ACHN (cell line): ENCODE measurements at regions not wholly inside any gene's neighbourhood (a gene's known extent, or its start where the extent isn't known, plus 50 kb on each side); places are given as distances from the start of the nearest gene placed in this dataset.
A peak's percentile ranks its signal among the peaks of the same experiment; 100 is the strongest.
"Not testable (repeated sequence)": the region's sequence is repeated elsewhere in the genome, so short reads cannot be mapped to it uniquely, and the experiment has no call there.

Experiments used
- DNase-seq: peaks from one replicate; pipeline ENCODE4 v3.0.0-alpha.2; 2015
- in situ Hi-C: cut with HindIII; loops from 2 replicates; pipeline ENCODE4 v1.10.0; 2017; ENCODE audit warnings: low sequenced_read_pairs, low pct_ligation_motif_present, low pct_unique_long_range_greater_than_20kb

- in situ Hi-C loops, result no loop called here
- peak; percentile 79 for DNase-seq
Observed at GRCh38 chr14:71753126-71753830, 179.0 kb upstream of the RGS6 start.

- in situ Hi-C loops, result no loop called here
- no peak for DNase-seq
Observed at GRCh38 chr14:71753976-71754375, 178.3 kb upstream of the RGS6 start.

DNA sequence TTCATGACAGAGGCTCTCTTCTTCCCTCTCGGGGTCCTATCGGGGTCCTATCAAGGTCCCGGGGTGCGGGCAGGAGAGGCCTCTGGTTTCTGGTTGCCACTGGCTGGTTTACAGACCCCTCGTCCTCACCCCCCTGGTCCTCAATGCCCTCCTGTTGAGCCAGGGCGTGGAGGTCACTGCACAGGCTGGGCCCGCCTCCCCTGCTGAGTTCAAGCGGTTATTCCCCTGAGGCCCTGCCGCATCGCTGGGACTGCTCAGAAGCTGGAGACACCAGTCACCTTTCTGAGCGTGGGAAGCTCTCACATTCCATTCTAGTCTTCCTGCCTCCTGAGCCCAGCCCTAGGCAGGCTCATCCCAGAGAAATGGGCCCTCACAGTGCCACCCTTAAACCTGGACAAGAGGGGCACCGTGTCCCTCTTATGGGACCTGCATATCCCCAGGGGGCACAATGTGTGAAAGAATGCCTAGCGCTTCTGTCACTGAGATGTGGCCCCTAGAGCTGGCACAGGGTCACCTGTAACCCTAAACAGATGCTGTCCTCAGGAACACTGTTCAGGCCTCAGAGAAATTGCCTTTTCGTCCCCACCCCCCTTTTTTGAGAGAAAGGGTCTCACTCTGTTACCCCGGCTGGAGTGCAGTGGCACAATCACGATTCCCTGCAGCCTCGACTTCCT, 177.7 kb upstream of the RGS6 start:
- in situ Hi-C loops, result no loop called here

GRCh38 chr14:71758229-71758951, 173.8 kb upstream of the RGS6 start:
- in situ Hi-C loops, result no loop called here
- no peak for DNase-seq

More for the DNA sequence above, 177.7 kb upstream of the RGS6 start:
- DNase-seq, result no peak

DNA sequence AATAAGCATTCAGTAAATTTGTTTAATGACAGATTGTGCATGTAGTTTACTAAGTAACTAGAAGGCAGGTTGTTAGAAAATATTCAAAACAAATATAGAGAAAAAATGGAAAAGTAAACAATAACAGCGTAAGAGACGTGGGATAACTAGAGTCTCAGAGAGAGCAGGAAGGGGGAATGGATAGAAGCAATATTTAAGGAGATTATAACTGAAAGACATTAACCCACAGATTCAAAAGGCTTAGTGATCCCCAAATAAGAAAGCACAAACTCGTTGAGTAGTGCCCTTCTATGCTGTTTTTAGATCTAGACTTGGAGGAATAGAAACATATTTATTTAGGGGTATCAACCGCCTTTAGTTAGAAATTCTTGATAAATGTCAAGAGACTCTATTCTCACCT, 169.7 kb upstream of the RGS6 start:
- in situ Hi-C loops, result no loop called here
- DNase-seq, result no peak

GRCh38 chr14:71764701-71765382, 167.4 kb upstream of the RGS6 start:
- in situ Hi-C loops, result no loop called here
- no peak for DNase-seq

DNA sequence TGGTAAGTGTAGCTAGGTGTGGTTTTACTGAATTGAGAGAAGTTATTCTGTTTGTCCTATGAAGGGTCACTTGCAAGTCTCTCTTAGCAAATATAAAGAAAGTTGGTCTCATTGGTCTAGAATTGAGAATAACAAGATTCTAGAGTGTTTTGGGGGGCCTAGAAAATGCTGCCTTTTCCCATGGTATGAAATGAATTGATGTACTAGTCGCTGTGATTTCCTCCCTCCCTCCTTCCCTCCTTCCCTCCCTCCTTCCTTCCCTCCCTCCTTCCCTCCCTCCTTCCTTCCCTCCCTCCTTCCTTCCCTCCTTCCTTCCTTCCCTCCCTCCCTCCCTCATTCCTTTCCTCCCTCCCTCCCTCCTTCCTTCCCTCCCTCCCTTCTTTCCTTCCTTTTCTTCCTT, 166.7 kb upstream of the RGS6 start:
- in situ Hi-C loops, result no loop called here
- DNase-seq, result no peak

DNA sequence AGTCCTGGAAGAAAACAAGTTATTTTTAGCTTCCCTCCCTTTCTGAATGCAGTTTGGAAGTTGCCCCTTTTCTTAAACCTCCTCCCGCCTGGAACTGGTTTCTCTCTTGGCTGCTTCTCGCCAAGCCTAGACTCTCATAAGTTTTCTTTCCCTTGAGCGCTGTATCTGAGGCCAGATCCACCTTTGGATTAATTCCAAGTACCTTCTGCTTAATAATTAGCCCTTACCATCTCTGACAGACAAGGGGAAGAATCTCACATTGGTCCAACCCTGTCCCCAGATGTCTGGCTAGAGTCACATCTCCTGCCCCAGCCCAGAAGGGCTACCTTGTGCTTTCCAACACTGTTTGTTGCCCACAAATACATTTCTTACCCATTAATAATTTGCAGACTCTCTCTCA, 161.8 kb upstream of the RGS6 start:
- in situ Hi-C loops, result no loop called here
- no peak for DNase-seq

- DNase-seq, in situ Hi-C loops: not testable (repeated sequence)
Observed at GRCh38 chr14:71771421-71771820, 160.8 kb upstream of the RGS6 start.

DNA sequence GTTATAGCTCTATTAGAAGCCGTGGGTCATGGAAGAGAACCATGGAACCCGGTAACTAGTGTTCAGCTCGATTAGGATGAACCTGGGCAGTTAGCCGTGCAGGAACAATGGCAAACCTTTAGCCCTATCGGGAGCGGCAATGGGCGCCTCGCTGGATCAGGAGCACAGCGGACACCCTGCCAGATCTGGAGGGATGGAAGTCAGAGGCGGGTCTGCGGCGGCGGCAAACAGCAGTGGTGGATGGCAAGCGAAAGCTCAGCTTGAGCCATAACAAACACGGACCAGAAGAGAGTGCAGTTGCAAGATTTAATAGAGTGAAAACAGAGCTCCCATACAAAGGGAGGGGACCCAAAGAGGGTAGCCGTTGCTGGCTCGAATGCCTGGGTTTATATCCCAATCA, 160.2 kb upstream of the RGS6 start:
- DNase-seq, in situ Hi-C loops: not testable (repeated sequence)

DNA sequence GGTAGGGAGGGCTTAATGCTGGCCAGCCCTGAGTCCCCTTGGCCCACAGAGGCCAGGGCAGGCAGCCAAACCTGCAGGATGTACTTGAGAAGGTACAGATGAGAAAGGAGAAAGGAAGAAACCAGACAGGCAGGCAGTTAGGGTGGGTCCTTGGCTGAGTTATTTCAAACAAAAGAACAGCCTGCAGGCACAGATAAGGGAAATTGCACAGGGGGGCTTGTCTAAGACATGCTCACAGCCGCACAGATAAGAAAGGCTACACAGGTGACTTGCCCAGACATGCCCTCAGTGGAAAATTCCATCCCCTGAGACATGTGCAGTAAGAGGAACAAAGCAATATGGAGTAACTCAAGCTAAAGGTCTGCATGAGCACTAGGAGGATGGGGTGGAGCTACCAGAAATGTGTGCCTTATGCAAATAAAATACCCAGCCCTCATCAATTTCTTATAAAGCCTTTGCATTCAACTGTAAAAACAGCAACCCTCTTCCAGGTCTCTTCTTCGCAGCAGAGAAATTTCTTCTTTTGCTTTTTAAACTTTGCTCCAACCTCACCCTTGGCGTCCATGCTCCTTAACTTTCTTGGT, 158.2 kb upstream of the RGS6 start:
- in situ Hi-C loops, result no loop called here
- DNase-seq, result no peak

DNA sequence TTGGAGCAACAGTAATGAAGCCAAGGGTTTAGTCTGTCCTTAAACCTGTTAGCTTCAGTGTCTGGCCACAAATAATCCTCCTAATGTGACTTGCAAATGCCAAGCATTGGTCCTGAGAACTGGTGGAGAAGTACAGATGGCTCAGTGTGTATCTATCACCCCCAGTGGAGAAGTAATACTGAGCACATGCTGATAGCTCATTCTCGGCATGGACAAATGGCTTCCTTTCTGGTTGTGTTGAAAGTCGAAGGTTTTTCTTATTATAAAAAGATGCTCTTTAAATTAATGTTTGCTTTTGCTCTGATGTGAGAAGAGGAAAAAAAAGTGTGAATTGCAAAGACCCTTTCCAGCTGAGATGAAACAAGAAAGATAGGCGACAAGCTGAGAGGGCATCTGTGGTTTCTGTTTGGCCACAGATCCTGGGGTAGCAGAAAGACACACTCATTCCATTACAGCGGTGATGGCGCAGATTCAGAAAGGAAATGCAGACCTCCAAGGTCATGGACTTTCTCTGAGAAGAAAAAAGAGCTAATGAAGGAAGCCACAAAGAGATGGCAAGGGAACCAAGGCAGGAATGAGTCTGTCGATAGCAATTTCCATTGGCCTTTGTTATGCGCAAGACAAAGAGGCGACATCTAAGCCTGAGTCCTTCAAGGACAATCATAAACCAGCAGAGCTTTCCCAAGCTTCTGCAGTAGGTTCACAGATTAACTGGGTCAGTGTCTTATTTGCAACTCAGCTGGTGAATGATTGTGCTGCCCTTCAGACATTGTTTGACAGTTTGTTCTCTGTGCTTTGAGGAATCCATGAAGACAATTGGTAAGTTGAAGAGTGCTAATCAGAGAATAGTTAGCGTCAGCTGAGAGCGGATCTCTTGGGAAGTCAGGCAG, 155.5 kb upstream of the RGS6 start:
- in situ Hi-C loops, result no loop called here
- no peak for DNase-seq

GRCh38 chr14:71780075-71780474, 152.2 kb upstream of the RGS6 start:
- in situ Hi-C loops, result no loop called here
- no peak for DNase-seq

DNA sequence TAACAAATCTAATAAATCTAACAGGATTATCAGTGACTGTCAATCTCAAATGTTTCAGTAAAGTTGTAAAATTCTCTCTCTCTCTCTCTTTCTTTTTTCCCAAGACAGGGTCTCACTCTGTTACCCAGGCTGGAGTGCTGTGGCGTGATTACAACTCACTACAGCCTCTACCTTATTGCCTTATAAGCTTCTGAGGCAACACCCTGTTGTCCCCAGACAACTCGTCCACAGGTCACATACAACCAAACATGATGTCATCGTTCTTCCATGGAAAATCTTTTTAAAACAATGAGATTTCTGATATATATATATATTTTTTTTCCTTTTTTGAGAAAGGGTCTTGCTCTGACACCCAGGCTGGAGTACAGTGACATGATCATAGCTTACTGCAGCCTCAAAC, 151.4 kb upstream of the RGS6 start:
- no peak for DNase-seq
- in situ Hi-C loops, result no loop called here

GRCh38 chr14:71783088-71783487, 149.1 kb upstream of the RGS6 start:
- in situ Hi-C loops, result no loop called here
- no peak for DNase-seq

DNA sequence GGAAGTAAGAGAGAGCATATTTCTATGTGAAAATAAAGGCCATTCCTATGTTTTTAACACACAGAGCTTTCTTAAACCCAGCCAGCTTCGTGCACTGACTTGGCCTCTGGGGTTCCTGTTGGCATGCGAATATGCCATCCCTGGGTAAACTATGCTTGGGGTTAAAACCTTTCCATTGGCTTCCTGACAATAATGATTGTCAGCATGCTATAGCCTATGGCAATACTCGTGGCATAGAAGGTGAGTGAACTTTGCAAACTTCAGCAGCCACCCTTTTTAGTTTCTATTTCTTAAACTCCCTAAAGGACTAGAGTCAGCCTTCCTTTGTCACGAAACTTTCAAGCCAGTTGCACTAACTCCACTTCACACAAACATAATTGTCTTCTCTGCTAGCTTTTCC, 148.4 kb upstream of the RGS6 start:
- in situ Hi-C loops, result no loop called here
- no peak for DNase-seq

- in situ Hi-C loops, result no loop called here
- DNase-seq, result no peak
Observed at GRCh38 chr14:71789005-71789404, 143.2 kb upstream of the RGS6 start.

GRCh38 chr14:71799841-71800240, 132.4 kb upstream of the RGS6 start:
- in situ Hi-C loops, result no loop called here
- DNase-seq, result no peak
